ENCODE measurements at regions not wholly inside any gene's neighbourhood (a gene's known extent, or its start where the extent isn't known, plus 50 kb on each side); places are given as distances from the start of the nearest gene placed in this dataset.

DNA sequence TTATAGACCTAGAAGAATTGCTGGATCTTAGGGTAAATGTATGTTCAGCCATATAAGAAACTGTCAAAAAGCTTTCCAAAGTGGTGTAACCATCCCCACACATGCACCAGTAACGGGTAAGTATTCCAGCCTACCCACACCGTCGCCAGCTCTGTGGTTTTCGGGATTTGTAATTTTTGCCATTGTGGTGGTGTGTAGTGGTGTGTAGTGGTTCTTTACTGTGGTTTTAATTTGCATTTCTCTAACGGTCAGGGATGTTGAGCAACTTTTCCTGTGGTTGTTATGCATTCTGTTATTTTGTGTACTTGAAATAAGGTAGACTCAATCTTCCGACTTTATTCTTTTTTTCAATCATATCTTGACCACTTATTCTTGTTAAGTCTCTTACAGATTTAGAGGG, 342.4 kb upstream of the AJAP1 start:
- no peak for DNase-seq (ENCODE audit: low read depth in 2 of 2)

DNA sequence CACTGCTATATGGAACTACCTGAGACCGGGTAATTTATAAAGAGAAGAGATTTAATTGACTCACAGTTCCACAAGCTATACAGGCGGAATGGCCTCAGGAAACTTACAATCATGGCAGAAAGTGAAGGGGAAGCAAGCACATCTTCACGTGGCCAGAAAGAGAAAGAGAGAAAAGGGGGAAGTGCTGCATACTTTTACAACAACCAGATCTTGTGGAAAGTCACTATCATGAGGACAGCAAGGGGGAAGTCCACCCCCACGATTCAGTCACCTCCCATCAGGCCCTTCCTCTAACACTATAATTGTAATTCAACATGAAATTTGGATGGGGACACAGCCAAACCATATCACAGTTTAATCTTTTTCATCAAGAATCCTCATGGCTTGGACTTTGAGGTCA, 339.2 kb upstream of the AJAP1 start:
- no peak for DNase-seq (ENCODE audit: low read depth in 2 of 2)

DNA sequence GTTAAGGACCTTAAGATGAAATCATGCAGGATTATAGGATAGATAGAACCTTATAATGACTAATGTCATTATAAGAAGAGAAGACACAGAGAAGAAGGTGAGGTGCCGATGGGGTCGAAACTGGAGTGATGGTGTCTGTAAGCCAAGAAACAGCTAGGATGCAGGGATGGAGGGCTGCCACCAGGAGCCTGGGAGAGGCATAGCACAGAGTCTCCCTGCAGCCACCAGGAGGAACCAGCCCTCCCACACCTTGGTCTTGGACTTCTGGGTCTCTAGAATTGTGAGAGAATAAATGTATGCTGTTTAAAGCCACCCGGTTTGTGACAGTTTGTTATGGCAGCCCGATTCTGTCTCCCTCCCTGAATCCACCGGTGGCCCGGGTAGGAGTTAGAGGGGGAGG, 337.2 kb upstream of the AJAP1 start:
- DNase-seq (ENCODE audit: low read depth in 2 of 2): no peak

DNA sequence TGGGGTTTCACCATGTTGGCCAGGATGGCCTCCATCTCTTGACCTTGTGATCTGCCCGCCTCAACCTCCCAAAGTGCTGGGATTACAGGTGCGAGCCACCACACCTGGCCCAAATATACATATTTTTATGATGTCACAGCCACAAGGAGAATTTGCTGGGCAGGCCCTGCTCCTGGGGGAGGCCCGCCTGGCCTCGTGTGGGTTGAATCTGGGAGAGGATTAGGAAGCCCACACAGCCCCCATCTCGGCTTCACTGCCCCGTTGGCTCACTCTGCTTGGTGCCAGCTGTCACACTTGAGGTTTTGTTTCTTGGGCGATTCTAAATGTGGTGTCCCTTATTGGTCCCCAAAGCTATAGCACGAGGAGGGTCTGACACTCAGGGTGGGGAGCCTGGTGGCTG, 335.7 kb upstream of the AJAP1 start:
- DNase-seq (ENCODE audit: low read depth in 2 of 2): no peak

DNA sequence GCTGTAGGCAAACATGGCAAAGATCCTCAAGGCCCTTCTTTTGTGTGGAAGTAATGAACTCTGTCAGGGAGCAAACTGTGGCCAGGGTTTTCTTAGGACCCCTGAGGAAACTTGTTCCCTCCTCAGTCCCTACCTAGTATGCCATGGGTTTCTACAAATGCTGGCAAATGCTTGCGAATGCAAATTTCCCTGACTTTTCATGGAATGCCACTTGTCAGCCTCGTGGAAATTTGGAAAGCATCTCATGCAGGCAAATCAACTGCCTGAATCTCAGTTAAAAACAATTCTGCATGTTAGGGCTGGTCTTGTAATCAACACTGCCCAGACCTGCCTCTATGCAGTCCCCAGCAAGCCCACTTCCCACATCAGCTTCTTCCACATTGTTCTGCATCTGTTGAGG, 334.9 kb upstream of the AJAP1 start:
- DNase-seq (ENCODE audit: low read depth in 2 of 2): no peak

DNA sequence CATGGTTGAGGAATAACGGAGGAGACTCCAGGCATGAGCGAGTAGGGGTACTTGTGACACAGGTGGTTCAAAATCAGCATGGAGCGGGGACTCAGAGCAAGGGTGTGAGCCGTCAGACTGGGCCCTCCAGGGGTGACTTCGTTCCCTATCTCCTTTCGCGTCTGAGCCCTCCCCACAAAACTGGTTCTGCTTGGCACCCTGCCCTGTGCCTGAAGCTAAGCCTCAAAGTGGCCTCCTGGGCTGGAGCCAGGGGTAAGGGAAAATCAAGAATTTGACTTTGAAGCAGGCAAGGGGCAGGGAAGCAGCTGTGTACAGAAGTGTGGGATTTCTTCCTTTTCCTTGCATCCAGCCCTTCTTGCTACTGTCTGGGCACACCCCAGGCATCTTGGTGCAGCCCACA, 331.5 kb upstream of the AJAP1 start:
- DNase-seq (ENCODE audit: low read depth in 2 of 2): no peak

DNA sequence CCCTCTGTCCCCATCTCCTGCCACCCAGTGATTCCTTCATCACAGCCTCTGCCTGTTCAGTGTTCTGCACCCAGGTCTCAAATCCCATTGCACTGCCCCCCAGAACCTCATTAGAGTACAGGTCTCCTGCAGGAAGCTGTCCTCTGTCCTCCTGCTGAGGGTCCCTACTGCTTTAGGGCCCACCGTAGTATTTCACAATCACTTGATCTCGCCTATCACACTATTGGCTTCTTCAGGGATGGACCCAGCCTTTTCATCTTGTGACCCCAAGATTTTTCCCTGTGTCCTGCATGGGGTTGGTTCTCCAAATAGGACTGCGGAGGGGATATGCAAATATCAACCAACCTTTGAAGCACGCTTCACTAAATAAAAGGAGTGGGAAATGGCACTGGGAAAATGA, 331.1 kb upstream of the AJAP1 start:
- DNase-seq (ENCODE audit: low read depth in 2 of 2): no peak

DNA sequence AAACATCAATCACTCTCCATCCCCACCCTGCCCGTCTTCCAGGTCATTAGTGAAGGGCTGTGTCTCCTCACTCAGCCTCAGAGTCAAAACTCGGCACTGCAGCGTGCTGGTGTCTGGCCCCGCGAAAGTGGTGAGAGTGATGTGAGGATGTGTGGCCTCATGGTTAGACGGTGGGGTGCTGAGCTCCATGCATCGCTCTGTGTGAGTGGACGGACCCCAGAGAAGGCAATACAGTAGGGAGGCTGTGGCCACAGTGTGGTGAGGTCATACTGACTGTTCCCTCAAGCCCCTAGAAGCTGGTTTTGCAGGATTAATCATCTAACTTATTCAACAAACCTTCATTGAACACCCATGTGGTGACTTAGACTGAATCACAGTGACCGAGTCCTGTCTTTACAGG, 329.9 kb upstream of the AJAP1 start:
- no peak for DNase-seq (ENCODE audit: low read depth in 2 of 2)

DNA sequence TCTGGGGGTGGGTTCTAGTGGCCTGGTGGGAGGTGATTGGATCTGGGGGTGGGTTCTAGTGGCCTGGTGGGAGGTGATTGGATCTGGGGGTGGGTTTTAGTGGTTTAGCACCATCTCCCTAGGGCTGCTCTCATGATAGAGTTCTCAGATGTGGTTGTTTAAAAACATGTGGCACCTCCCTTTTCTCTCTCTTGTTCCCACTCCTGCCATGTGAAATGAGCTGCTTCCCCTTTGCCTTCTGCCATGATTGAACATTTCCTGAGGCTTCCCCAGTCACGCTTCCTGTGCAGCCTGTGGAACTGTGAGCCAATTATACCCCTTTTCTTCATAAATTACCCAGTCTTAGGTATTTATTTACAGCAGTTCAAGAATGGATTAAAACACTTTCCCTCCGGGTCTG, 327.3 kb upstream of the AJAP1 start:
- DNase-seq (ENCODE audit: low read depth in 2 of 2): no peak

DNA sequence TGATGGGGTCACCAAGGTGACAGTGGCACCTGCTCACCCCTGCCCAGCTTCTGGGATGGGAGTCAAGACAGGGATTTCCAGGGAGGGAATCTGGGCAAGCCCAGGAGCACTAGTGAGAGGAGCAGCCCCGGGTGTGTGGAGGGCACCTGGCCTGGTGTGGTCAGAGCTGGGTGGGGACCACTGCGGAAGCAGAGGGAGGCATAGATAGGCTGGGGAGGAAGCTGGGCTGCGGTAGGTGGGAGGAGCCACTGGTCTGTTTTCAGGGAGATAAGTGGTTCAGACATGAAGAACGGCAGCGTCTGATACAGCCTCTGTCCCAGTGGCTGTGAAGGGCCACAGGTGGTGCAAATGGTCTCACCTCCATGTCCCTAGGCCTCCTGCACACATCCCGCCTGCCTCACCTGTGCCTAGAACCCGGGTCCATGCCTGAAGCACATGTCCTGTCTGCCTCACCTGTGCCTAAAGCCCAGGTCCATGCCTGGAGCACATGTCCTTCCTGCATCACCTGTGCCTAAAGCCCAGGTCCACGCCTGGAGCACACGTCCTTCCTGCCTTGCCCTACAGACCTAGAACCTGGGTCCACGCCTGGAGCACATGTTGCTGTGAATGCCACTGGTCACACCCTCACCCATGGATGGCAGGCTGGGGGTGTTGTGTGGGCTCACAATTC, 325.9 kb upstream of the AJAP1 start:
- DNase-seq (ENCODE audit: low read depth in 2 of 2): no peak

DNA sequence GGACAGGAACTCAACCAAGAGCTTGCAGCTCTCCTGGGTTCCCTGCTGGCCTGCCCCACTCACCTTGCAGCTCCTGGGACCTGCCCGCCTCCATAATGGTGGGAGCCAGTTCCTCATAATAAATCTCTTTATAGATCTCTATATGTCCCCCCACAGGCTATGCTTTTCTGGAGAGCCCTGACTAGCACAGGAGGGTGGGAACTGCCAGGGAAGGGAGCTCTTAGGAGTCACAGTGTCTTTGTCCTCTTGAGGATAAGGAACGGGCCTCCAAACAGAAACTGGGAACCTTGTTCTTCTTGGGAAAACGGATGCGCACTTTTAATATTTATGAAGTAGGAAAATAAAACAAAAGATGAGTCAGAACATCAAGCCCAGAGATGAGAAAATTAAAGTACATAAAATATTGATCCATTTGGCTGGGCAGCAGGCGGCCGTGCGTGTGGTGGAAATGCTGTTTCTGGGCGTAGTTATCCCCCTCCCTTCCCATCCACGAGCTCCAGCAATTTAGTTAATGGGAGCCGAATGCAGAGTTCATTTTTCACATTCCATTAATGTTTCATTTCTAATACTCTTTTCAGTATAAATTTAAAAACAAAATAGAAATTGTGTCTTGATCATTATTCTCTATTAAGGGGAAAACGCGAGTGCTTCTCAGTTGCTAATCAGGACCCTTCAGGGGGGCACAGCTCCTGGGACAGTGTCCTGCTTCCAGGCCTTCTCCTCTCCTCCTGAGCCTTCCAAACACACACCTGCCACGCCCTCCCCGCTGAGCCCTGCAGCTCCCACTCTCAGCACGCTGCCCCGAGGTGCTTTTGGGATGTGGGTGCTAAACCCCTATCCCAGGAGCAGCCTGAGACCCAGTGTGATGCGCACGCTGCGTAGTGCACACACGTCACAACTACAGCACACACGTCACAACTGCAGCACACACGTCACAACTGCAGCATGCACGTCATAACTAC, 323.3 kb upstream of the AJAP1 start:
- DNase-seq (ENCODE audit: low read depth in 2 of 2): no peak

DNA sequence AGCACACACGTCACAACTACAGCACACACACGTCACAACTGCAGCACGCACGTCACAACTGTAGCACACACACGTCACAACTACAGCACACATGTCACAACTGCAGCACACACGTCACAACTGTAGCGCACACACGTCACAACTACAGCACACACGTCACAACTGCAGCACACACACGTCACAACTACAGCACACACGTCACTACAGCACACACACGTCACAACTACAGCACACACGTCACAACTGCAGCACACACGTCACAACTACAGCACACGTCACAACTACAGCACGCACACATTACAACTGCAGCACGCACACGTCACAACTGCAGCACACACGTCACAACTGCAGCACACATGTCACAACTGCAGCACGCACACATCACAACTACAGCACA, 322.6 kb upstream of the AJAP1 start:
- no peak for DNase-seq (ENCODE audit: low read depth in 2 of 2)

DNA sequence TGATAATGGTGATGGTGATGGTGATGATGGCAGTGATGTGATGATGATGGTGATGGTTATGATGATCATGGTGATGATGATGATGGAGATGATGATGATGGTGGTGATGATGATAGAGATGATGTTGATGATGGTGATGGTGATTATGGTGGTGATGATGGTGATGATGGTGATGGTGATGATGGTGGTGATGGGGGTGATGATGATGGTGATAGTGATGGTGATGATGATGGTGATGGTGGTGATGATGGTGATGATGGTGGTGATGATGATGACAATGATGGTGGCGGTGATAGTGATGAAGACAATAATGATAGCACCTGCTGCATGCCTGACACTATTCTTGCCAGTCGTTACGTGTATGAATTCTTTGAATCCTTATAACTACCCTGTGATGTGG, 317.9 kb upstream of the AJAP1 start:
- no peak for DNase-seq (ENCODE audit: low read depth in 2 of 2)

DNA sequence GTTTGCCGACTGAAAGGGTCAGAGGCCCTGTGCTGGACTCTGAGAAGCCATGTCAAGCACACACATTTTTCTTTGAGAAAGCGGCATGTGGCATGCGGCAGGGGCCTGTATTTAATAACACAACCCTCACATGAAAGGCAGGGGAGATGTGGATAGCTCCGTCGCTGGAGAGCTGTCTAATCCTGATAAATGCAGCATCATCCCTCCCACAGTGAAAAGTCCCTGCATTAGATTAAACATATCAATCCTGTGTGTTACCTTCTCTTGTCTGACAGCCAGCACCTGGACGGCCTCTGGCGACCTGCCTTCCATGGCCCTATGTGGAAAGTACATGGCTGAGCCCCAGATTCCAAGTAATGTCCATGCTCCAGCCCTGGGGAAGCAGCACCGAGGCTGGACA, 313.0 kb upstream of the AJAP1 start:
- no peak for DNase-seq (ENCODE audit: low read depth in 2 of 2)

DNA sequence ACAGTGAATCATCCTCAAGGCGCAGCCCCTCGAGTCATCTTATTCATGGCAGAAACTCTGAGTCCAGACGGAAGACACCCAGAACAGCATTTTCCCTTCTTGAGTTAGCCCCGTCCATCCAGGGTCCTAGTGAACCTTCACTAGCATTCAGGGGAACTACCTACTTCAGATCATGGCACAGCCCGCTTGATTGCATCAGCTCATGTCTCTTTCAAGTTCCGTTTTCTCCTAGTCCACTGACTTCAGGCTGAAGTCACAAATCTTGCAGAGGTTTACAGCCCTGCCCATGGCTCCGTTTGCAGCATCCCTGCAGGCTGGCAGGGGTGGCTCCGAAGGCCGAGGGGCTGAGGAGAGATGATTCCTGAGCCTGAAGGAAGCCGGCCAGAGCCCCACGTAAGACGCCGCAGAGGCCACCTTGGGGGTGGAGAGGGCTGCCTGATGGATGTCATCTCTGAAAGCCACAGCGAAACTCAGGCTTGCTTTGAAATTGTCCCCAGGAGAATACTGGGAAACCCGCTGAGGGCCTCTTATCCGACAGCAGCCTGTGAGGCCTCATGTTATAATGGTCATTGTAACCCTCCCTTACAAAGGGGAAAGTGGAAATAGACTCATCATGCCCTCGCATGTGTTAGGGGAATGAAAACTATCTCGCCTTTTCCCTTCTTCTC, 310.2 kb upstream of the AJAP1 start:
- no peak for DNase-seq (ENCODE audit: low read depth in 2 of 2)

DNA sequence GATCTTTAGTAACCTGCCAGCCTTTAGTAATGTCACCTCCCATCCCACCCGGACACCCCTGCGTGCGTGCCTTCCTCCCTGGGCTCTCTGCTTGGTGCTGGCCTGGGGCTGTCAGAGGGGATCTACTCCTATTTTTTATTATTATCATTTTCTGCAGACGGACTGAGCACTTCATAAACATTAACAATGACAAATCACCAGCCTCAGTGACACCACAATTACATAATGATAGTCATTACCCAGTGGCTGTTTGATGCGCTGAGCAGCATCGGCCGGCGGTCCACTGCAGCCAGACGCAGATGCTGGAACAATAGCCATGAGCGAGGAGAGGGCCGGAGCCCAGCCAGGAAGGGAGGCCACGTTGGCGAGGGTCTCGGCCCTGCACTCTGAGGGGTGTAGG, 309.3 kb upstream of the AJAP1 start:
- DNase-seq (ENCODE audit: low read depth in 2 of 2): no peak

DNA sequence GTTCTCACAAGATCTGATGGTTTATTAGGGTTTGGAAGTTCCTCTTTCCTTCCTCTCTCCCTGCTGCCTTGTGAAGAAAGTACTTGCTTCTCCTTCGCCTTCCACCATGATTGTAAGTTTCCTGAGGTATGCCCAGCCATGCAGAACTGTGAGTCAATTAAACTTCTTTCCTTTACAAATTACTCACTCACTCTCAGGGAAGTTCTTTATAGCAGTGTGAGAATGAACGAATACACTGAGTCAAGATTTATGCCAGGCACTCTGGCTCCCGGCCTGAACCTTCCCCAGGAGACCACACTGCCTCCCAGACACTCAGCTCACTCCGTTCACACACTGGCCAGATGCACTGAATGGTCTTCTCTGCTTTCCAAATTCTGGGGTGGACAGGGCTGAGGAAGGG, 308.3 kb upstream of the AJAP1 start:
- DNase-seq (ENCODE audit: low read depth in 2 of 2): no peak

DNA sequence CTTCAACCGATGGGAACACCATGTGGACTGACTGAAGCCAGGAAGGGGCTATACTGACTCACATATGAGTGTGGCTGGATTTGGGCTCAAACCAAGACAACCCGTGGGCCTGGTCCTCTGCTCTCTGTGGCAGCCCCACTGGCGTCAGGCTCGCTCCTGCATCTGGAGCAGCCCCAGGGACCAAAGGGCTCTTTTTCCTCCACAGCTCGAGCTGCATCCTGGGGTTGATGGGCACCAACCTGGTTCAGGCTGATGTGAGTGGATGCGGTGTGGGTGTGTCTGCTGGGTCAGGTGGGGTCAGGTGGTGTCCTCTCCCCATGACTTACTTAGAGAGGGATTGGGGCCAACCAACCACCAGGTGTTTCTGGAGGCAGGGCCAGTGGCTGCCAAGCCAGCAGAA, 303.0 kb upstream of the AJAP1 start:
- no peak for DNase-seq (ENCODE audit: low read depth in 2 of 2)

DNA sequence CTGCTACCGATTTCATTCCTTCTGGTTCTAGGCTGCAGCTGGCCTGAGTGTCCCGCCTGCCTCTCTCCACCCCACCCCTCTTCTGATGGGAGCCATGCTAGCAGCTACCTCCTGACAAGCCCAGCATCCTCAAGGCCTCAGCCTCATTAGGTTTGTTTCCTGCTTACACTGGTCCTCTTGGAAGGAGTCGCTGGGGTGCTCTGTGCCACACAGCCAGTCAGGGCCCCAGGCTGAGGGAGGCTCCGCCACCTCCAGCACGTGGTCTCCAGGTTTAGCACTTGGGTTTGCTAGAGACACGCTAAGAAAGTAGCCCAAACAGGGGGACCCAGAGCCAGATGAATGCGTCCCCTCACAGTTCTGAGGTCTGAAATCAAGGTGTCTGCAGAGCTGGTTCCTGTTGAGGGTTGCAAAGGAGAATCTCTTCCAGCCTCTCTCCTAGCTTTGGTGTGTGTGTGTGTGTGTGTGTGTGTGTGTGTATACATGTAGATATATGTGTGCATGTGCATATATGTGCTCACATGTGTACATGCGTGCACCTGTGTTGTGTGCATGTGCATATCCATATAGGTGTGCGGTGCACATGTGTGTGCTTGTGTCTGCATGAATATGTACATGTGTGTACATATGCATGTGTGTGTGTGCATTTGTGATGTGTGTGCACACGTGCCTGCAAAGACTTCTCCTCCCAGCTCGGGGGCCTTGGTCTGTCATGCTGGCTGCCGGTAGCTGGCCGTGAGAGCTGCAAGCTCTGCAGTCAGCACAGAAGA, 301.1 kb upstream of the AJAP1 start:
- DNase-seq (ENCODE audit: low read depth in 2 of 2): no peak

DNA sequence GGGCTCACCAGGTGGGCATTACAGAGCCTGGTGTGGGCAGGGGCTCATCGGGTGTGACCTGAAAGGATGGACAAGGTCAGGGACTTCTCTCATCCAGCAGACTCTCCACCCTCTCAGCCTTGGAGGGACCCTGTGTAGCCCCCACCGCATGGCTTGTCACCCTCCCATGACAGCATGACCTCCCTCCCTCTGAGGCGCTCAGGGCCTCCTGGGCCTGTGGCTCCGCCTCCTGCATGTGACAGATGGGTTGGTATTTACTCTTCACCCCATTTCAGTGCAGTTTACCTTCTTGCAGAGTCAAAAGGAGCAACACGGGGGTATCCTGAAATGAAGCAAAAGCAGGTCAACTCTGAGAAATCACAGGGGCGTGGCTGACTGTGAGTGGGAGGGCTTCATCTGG, 298.6 kb upstream of the AJAP1 start:
- DNase-seq (ENCODE audit: low read depth in 2 of 2): no peak

DNA sequence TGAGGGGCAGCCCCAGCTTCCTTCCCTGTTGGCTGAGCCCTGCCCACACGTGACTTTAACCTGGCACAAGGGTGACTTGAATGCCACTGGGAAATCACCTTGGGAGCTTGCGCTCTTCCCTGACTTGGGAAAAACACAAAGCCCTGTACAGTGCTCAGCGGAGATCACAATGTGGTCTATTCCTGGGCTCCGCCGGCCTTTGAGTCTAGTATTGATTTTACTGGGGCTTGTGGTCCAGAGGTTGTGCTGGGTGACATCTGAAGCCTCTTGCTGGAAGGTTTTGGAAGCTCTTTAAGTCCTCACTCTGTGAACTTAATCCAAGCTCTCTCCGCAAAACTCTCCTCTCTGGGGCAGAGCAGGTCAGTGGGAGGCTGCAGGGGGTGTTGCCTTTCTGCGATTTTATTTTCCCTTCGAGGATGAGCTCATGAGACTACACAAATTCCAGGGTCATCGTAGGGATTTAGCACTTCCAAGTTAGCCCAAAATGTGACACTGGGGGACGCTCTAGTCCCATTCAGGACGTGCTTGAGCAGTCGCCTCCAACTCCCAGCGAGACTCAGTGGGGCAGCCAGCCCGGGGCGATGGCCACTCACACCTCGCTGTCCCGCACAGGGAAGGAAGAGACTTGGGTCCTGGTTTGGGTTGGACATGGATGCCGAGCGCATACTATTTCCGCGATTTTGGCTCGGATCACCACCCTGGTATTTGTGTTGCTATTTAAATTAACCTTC, 291.9 kb upstream of the AJAP1 start:
- DNase-seq (ENCODE audit: low read depth in 2 of 2): no peak

Measured in lung microvascular endothelial cell (primary cell).